ENCODE measurements at regions not wholly inside any gene's neighbourhood (a gene's known extent, or its start where the extent isn't known, plus 50 kb on each side); places are given as distances from the start of the nearest gene placed in this dataset.

DNA sequence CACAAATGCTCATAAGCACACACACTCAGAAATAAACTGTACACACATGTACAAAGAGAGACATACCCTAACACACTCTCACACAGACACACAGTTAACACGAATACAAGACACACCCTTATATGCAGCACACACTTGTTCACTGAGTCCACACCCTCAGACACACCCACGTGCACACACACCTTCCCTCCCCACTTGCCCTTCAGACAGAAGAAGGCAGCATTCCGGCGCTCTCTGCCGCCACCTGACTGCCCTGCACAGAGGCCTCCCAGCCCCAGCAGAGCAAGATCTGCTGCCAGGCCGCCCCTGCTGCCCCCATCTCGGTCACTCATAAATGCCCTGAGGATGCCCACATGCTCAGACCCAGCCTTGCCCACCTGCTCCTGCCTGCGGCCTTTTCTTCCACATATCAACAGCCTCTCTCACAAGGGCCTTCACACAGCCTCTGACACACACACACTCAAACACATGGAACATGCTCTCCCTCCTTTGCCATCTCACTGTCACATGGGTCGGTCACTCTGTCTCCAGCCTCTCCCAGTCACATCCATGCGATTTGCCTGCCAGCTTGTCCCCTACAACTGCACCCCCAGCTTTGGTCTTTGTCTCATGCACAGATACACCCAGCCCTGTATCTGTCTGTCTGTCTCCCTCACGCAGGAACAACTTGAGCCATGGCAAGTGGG, 71.1 kb downstream of the EPHB3 start:
- WGBS, 5 donors: 48 to 67% (median 58%) methylated on average over 11 of the region's 11 CpGs
- DNase-seq: peak; percentile 42 to 78
- TF ChIP-seq EP300 (IDR thresholded peaks at IDR 0.05) (no peak), POLR2AphosphoS5 (IDR thresholded peaks at IDR 0.05) (no peak), POLR2A (IDR thresholded peaks at IDR 0.05) (no peak)
- TF ChIP-seq, protein P1, sequence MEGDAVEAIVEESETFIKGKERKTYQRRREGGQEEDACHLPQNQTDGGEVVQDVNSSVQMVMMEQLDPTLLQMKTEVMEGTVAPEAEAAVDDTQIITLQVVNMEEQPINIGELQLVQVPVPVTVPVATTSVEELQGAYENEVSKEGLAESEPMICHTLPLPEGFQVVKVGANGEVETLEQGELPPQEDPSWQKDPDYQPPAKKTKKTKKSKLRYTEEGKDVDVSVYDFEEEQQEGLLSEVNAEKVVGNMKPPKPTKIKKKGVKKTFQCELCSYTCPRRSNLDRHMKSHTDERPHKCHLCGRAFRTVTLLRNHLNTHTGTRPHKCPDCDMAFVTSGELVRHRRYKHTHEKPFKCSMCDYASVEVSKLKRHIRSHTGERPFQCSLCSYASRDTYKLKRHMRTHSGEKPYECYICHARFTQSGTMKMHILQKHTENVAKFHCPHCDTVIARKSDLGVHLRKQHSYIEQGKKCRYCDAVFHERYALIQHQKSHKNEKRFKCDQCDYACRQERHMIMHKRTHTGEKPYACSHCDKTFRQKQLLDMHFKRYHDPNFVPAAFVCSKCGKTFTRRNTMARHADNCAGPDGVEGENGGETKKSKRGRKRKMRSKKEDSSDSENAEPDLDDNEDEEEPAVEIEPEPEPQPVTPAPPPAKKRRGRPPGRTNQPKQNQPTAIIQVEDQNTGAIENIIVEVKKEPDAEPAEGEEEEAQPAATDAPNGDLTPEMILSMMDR (IDR thresholded peaks at IDR 0.05): no peak
- Histone ChIP-seq H3K4me1 (peaks cover 0 to 28% (median 4%) of the 10 kb centered on the region in 4 donors), H3K27me3 (peaks cover 0 to 12% (median 0%) of the 10 kb centered on the region in 3 donors), H3K4me3 (no peak overlapping the region), H3K27ac (no peak overlapping the region), H3K9me3 (no peaks in the 10 kb centered on the region), H3K36me3 (no peaks in the 10 kb centered on the region)
- intact Hi-C loops (cut with DNase I; ENCODE audit: low total_unique reads): no loop called here
